ENCODE measurements at regions not wholly inside any gene's neighbourhood (a gene's known extent, or its start where the extent isn't known, plus 50 kb on each side); places are given as distances from the start of the nearest gene placed in this dataset.
"Not testable (repeated sequence)": the region's sequence is repeated elsewhere in the genome, so short reads cannot be mapped to it uniquely, and the experiment has no call there.

- H3K4me3 ChIP-seq (ENCODE audit: low read length): no peak overlapping the region
- TF ChIP-seq, protein P1, sequence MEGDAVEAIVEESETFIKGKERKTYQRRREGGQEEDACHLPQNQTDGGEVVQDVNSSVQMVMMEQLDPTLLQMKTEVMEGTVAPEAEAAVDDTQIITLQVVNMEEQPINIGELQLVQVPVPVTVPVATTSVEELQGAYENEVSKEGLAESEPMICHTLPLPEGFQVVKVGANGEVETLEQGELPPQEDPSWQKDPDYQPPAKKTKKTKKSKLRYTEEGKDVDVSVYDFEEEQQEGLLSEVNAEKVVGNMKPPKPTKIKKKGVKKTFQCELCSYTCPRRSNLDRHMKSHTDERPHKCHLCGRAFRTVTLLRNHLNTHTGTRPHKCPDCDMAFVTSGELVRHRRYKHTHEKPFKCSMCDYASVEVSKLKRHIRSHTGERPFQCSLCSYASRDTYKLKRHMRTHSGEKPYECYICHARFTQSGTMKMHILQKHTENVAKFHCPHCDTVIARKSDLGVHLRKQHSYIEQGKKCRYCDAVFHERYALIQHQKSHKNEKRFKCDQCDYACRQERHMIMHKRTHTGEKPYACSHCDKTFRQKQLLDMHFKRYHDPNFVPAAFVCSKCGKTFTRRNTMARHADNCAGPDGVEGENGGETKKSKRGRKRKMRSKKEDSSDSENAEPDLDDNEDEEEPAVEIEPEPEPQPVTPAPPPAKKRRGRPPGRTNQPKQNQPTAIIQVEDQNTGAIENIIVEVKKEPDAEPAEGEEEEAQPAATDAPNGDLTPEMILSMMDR (conservative IDR thresholded peaks at IDR 0.05; ENCODE audit: low read depth, low read length): no peak
- no peak for DNase-seq (ENCODE audit: low read depth)
Measured at GRCh38 chr3:177249203-177249602, 51.9 kb upstream of the TBL1XR1 start.

- H3K4me3 ChIP-seq (ENCODE audit: low read length): no peak overlapping the region
- TF ChIP-seq, protein P1 (conservative IDR thresholded peaks at IDR 0.05; ENCODE audit: low read depth, low read length): no peak
- no peak for DNase-seq (ENCODE audit: low read depth)
Measured at GRCh38 chr3:177250151-177250550, 52.9 kb upstream of the TBL1XR1 start.

GRCh38 chr3:177251755-177252154 lies 54.5 kb upstream of the TBL1XR1 start:
- H3K4me3 ChIP-seq (ENCODE audit: low read length): no peak overlapping the region
- no peak for DNase-seq (ENCODE audit: low read depth)
- TF ChIP-seq, protein P1 (conservative IDR thresholded peaks at IDR 0.05; ENCODE audit: low read depth, low read length): no peak

- TF ChIP-seq, protein P1 (conservative IDR thresholded peaks at IDR 0.05; ENCODE audit: low read depth, low read length): no peak
- DNase-seq (ENCODE audit: low read depth): no peak
Measured at GRCh38 chr3:177257006-177257405, 59.7 kb upstream of the TBL1XR1 start.

DNA sequence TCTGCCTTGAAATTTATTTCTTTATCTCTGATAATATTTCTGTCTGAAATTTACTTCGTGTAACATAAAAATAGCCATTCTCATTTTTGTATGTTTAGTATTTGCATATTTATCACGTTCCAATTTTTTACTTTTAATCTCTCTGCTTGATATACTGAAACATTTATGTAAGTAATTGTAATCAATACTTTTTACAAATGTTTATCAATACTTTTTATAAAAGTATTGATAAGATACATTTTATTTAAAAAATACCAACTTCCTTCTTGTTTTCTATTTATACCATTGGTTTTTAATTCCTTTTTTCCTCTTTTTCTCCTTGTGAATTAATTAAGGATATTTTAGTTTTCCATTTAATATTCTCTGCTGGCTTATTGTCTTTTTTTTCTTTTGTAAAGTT lies 60.3 kb upstream of the TBL1XR1 start:
- no peak for DNase-seq (ENCODE audit: low read depth)
- TF ChIP-seq, protein P1 (conservative IDR thresholded peaks at IDR 0.05; ENCODE audit: low read depth, low read length): no peak
- H3K4me3 ChIP-seq (ENCODE audit: low read length): no peak overlapping the region

More at GRCh38 chr3:177257006-177257405, 59.7 kb upstream of the TBL1XR1 start:
- no peak overlapping the region for H3K4me3 ChIP-seq (ENCODE audit: low read length)

GRCh38 chr3:177262396-177262795 lies 65.1 kb upstream of the TBL1XR1 start:
- TF ChIP-seq, protein P1 (conservative IDR thresholded peaks at IDR 0.05; ENCODE audit: low read depth, low read length): no peak
- DNase-seq (ENCODE audit: low read depth): no peak
- H3K4me3 ChIP-seq (ENCODE audit: low read length): no peak overlapping the region

DNA sequence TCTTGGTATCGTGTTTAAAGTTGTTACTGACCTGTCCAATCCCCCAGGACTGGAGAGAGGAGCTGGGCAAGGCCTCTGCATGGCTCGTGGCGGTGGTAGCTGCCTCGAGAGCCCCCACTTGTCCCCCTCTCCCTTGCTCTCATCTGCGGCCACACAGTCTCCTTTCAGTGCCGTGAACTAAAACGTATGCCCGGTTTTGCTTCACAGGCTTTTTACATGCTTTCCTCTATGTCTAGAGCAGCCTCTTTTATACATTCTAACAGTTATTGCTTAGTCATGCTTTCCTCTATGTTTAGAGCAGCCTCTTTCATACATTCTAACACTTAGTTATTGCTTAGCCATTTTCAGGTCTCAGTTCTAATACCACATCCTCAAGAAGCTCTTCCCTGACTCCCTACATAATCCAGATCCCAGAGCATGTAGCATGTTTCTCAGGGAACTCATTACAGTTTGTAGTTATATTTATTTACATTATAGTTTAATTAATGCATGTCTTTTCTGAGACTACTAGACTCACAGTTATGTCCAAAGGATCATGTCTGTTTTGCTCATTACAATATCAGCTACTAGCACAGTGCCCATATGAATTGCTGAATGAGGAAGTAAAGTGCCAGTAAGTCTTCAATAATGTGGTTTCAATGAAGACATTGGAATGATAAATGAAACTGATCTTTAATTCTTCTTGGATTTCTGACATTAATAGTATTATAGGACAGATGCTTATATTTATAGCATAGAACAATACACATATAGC lies 66.5 kb upstream of the TBL1XR1 start:
- TF ChIP-seq, protein P1 (conservative IDR thresholded peaks at IDR 0.05; ENCODE audit: low read depth, low read length): no peak
- DNase-seq (ENCODE audit: low read depth): no peak
- no peak overlapping the region for H3K4me3 ChIP-seq (ENCODE audit: low read length)

- not testable (repeated sequence) for H3K4me3 ChIP-seq (ENCODE audit: low read length); DNase-seq (ENCODE audit: low read depth)
Measured at GRCh38 chr3:177271811-177272501, 74.7 kb upstream of the TBL1XR1 start.
